ENCODE measurements at regions not wholly inside any gene's neighbourhood (a gene's known extent, or its start where the extent isn't known, plus 50 kb on each side); places are given as distances from the start of the nearest gene placed in this dataset.

- Histone ChIP-seq H3K27ac (ENCODE audit: low read depth) (no peak overlapping the region), H3K4me2 (no peak overlapping the region), H3K36me3 (ENCODE audit: insufficient read depth) (no peaks in the 10 kb centered on the region), H3K27me3 (ENCODE audit: insufficient read depth) (no peaks in the 10 kb centered on the region), H3F3A (replicated peaks; ENCODE audit: low read depth) (no peaks in the 10 kb centered on the region), H3K9me2 (ENCODE audit: insufficient read depth) (0 out of 2 replicates have a peak, but pooled peaks cover 2% of the 10 kb centered on the region), H2AFZ (no peak overlapping the region), H4K20me1 (replicated peaks; ENCODE audit: insufficient read depth) (no peaks in the 10 kb centered on the region), H3K4me1 (ENCODE audit: insufficient read depth) (no peaks in the 10 kb centered on the region), H3K79me2 (replicated peaks; ENCODE audit: insufficient read depth) (no peaks in the 10 kb centered on the region), H3K4me3 (no peak overlapping the region)
- Mint-ChIP-seq H3K4me1 (peaks cover 8% of the 10 kb centered on the region), H3K27me3 (ENCODE audit: insufficient read depth, low read depth, poor library complexity) (peaks cover 9% of the 10 kb centered on the region), H3K27ac (no peak overlapping the region), H3K4me3 (no peak overlapping the region), H3K36me3 (ENCODE audit: low read depth) (no peaks in the 10 kb centered on the region), H3K9me3 (no peaks in the 10 kb centered on the region)
- TF ChIP-seq POLR2AphosphoS5 (IDR thresholded peaks at IDR 0.05; ENCODE audit: low read depth) (no peak), ZNF114 (CRISPR knock-in tag; IDR thresholded peaks at IDR 0.05) (no peak), NANOG (IDR thresholded peaks at IDR 0.05; ENCODE audit: borderline replicate concordance) (no peak), REST (IDR thresholded peaks at IDR 0.05; ENCODE audit: unreplicated experiment) (no peak), ETS1 (IDR thresholded peaks at IDR 0.05) (no peak), EZH2phosphoT487 (IDR thresholded peaks at IDR 0.05; ENCODE audit: unreplicated experiment) (no peak), ZNF462 (CRISPR knock-in tag; IDR thresholded peaks at IDR 0.05) (no peak), ZNF331 (CRISPR knock-in tag; IDR thresholded peaks at IDR 0.05; ENCODE audit: low read depth) (no peak)
- ATAC-seq (no peak), DNase-seq (ENCODE audit: low spot score) (no peak)
Observed at GRCh38 chr16:55130911-55131310, 193.1 kb upstream of the IRX6 start.
